Endothelial cell (in vitro differentiated cells): ENCODE measurements at regions not wholly inside any gene's neighbourhood (a gene's known extent, or its start where the extent isn't known, plus 50 kb on each side); places are given as distances from the start of the nearest gene placed in this dataset.

Source experiments
- DNase-seq: peaks from one replicate; pipeline ENCODE4 v3.0.0; 2021; ENCODE audit warnings: low spot score
- H3K27ac Mint-ChIP-seq: one replicate; pipeline ENCODE4 v1.8.0; 2021; ENCODE audit warnings: mixed read lengths, inconsistent platforms; ENCODE audit not compliant: unreplicated experiment
- H3K27me3 Mint-ChIP-seq: one replicate; pipeline ENCODE4 v1.8.0; 2021; ENCODE audit warnings: mild to moderate bottlenecking, moderate library complexity, mixed read lengths, inconsistent platforms; ENCODE audit not compliant: unreplicated experiment
- H3K36me3 Mint-ChIP-seq: one replicate; pipeline ENCODE4 v1.8.0; 2021; ENCODE audit warnings: mild to moderate bottlenecking, low read depth, mixed read lengths, inconsistent platforms; ENCODE audit not compliant: unreplicated experiment
- H3K4me1 Mint-ChIP-seq: one replicate; pipeline ENCODE4 v1.8.0; 2021; ENCODE audit warnings: mild to moderate bottlenecking, mixed read lengths, inconsistent platforms; ENCODE audit not compliant: unreplicated experiment
- H3K4me3 Mint-ChIP-seq: one replicate; pipeline ENCODE4 v1.8.0; 2021; ENCODE audit warnings: mild to moderate bottlenecking, mixed read lengths, inconsistent platforms; ENCODE audit not compliant: unreplicated experiment
- H3K9me3 Mint-ChIP-seq: one replicate; pipeline ENCODE4 v1.8.0; 2021; ENCODE audit warnings: mixed read lengths, inconsistent platforms; ENCODE audit not compliant: unreplicated experiment
- CTCF ChIP-seq: fragments of 200-600 bp; sonication (generic); IDR thresholded peaks from one replicate; pipeline ENCODE4 v1.5.0; 2021; ENCODE audit warnings: antibody characterized with exemption; ENCODE audit not compliant: unreplicated experiment

DNA sequence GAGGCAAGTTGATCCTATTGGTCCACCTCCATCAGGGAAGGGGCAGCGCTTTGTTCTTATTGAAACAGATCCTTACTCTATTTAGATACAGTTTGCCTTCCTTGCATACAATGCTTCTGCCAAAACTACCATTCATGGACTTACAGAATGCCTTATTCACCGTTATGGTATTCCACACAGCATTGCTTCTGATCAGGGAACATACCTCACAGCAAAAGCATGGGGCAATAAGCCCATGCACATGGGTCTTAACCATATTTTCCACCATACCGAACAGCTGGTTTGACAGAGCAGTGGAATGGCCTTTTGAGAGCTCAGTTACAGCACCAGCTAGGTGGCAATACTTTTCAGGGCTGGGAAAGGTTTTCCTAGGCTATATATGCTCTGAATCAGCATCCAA lies 544.8 kb upstream of the ADGRL4 start:
- Mint-ChIP-seq H3K27me3 (peaks cover 2% of the 10 kb centered on the region), H3K36me3 (no peaks in the 10 kb centered on the region), H3K4me3 (no peak overlapping the region), H3K9me3 (no peaks in the 10 kb centered on the region), H3K27ac (no peak overlapping the region), H3K4me1 (no peaks in the 10 kb centered on the region)
- DNase-seq: no peak
- no peak for TF ChIP-seq CTCF

DNA sequence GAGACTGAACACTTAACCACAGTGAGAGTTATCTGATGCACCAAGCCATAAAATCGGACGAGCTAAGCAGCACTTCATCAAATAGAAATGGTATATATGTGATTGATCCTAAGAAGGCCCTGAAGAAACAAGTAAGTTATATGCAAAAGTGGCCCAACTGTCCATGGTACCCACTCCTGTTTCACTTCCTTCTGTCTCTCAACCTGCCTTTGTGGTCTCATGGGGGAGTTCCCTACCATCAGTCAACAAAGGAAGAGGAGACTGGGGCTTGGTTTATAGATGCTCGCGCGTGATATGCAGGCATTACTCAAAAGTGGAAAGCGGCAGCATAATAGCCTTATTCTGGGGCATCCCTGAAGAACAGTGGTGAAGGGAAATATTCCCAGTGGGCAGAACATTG lies 543.9 kb upstream of the ADGRL4 start:
- TF ChIP-seq CTCF: no peak
- H3K27me3 Mint-ChIP-seq: peaks cover 2% of the 10 kb centered on the region
- no peak overlapping the region for H3K4me3 Mint-ChIP-seq
- no peak for DNase-seq
- no peaks in the 10 kb centered on the region for H3K36me3 Mint-ChIP-seq
- no peaks in the 10 kb centered on the region for H3K9me3 Mint-ChIP-seq
- H3K27ac Mint-ChIP-seq: no peak overlapping the region
- no peaks in the 10 kb centered on the region for H3K4me1 Mint-ChIP-seq

GRCh38 chr1:79549201-79549600 lies 542.7 kb upstream of the ADGRL4 start:
- Mint-ChIP-seq H3K36me3 (no peaks in the 10 kb centered on the region), H3K4me3 (no peak overlapping the region), H3K4me1 (no peaks in the 10 kb centered on the region), H3K27me3 (peaks cover 2% of the 10 kb centered on the region), H3K27ac (no peak overlapping the region), H3K9me3 (no peaks in the 10 kb centered on the region)
- DNase-seq: no peak
- TF ChIP-seq CTCF: no peak

DNA sequence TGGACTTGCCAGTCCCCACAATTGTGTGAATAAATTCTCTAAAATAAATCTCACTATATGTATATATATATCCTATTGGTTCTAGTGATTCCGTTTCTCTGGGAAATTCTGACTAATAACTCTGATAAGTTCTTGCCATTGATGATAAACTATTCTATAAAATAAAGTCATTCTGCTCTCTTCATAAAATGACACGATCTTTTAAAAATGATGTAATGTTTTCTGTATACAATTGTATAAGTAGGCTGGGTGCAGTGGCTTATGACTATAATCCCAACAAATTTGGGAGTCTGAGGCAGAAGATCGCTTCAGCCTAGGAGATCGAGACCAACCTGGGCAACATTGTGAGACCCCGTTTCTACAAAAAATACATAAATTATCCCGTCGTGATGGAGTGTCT lies 541.0 kb upstream of the ADGRL4 start:
- no peak overlapping the region for H3K27ac Mint-ChIP-seq
- H3K4me3 Mint-ChIP-seq: no peak overlapping the region
- TF ChIP-seq CTCF: no peak
- DNase-seq: no peak
- H3K36me3 Mint-ChIP-seq: no peaks in the 10 kb centered on the region
- H3K27me3 Mint-ChIP-seq: peaks cover 2% of the 10 kb centered on the region
- no peaks in the 10 kb centered on the region for H3K4me1 Mint-ChIP-seq
- H3K9me3 Mint-ChIP-seq: no peaks in the 10 kb centered on the region

DNA sequence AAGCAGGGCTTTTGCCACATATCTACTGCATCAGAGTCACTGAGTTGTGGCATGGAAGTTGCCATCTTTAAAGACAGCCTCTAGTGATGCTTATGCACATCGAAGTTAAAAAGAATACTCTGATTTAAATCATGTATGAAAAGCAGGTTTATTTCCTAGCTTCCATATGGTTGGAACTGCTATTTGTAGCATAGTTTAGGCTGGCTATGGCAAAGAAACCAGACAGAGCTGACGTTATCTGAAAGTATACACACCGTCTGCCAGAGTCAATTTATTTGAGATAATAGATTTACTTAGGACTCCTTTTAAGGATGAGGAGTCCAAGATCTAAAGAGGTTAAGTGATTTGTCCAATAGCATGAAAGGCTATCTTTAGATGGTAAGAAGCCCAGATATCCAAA lies 536.9 kb upstream of the ADGRL4 start:
- Mint-ChIP-seq H3K4me1 (no peaks in the 10 kb centered on the region), H3K36me3 (no peaks in the 10 kb centered on the region), H3K27ac (no peak overlapping the region), H3K4me3 (no peak overlapping the region), H3K27me3 (no peaks in the 10 kb centered on the region), H3K9me3 (no peaks in the 10 kb centered on the region)
- DNase-seq: no peak
- no peak for TF ChIP-seq CTCF
